Activated gamma-delta T cell treated with anti-CD3 and anti-CD28 coated beads, Interleukin-2, amount 50 U/mL, for 16 hours (primary cell): ENCODE measurements at regions not wholly inside any gene's neighbourhood (a gene's known extent, or its start where the extent isn't known, plus 50 kb on each side); places are given as distances from the start of the nearest gene placed in this dataset.

ENCODE experiments used
- DNase-seq: peaks from one replicate; pipeline ENCODE4 v3.0.0-alpha.2; 2020; ENCODE audit warnings: low read depth

DNA sequence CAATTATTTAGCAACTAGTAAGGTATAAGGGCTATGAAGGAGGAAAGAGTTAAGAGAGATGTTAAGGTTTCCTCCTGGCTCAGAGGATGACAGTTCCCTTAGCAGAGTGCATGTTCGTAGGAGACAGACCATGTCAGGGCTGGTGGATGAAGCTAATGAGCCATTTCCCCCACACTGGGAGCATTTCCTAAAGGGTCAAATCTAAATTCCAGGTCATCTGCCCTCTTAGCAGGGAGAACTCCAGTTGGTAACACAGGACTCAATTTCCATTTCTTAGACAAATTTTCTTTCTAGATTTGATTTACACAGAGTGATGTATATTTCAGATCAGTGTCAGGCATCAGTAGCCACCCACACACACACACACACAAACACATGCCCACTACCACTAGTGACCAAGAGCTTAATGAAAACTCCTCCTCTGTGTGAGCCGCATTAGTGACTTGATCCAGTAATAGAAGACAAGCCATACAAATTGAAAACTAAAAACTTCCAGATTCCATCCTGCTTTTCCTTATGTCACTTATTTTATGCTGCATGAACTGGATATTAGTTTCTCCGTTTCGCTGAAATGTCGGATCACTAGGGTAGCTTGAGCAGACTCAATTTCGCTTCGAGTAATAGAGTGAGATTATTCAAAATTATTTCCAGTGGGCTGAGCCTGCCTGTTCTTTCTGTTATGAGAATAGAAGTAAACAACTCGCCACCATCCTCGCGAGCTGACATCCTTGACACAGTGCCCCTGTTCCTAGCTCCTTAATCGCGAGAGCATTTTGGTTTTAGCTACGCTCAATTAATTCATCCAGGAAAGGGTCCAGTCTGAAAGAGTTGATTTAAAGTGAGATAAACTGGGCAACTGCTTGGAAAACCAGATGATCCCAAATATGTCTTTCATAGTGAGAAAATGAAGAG is 582.6 kb downstream of the SOX6 start:
- no peak for DNase-seq

GRCh38 chr11:15774388-15774939 is 581.9 kb downstream of the SOX6 start:
- no peak for DNase-seq

DNA sequence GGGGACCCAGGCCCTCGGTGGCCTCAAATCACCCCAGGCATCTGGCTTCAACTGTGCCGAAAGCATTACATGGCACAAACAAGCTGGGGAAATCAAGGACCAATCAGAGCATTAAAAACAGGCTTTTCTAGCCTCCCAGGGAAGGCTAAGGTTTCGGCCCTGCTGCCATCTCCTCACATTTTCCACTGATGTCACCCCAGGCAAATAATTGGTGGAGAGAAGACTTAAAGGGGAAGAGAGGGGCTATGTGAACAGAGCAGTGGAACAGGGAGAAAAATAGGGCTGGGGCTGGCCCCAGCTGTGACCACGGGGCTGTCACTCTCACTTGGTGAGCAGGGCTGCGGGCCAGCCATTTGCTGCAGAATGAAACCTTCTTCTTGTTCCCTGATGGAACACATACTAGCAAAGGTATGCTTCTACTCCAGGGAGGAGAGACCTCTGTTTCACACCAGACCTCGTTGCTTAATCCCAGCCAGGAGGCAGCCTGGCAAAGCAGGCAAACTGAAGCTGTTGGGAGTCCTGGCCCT is 581.3 kb downstream of the SOX6 start:
- DNase-seq, result no peak

DNA sequence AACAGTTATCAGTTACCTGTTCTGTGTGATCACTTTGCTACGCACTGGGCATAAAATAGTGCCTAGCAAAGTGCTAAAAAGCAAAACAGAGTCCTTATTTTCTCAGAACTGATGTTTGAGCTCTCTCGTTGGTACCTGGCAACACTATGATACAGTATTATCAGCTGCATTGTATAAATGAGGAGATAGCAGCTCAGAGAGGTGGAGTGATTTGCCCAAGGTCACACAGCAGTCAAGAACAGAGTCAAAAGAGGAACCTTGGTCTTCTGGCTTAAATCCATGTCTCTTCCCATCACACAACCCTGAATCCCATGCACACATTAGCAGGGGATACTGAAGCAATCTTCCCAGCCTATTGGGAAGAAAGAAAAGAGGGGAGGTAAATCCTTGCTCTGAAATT is 580.5 kb downstream of the SOX6 start:
- DNase-seq, result no peak

GRCh38 chr11:15776366-15776765 is 580.0 kb downstream of the SOX6 start:
- DNase-seq, result no peak

DNA sequence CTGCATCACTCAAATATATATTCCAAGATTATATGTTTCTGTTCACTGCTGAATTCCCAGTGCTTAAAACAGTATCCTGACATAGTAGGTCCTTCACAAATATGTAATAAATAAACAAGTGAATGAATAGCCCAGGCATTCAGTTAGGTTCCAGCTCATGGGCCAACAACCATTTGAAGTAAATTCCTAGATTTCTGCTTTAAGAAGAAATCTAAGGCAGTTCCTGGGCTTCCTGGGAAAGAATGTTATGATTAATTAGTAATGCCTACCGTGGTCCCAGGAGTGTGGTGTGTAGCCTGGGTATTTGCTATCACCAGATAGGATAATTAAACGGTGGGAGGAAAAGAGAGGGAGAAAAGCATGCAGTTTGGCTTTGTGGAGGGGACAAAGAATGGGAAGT is 576.8 kb downstream of the SOX6 start:
- DNase-seq, result no peak

GRCh38 chr11:15780382-15780781 is 576.0 kb downstream of the SOX6 start:
- no peak for DNase-seq

DNA sequence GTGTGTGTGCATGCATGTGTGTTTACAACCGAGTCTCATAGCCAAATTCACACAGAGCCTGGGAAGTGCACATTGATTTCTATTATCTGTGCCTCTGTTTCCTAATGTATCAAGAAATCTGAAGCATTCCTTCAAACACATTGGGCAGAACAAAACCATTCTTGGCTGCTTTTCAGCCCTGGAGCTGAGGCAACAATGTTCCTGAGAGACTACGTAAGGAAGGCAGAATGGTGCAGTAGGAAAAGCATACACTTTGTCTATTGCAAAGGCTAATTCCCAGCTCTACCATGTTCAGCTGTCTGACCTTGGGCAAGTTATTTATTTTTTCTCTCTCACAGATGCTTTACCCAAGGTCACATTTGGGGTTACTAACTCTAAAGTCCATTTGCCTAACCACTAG is 575.5 kb downstream of the SOX6 start:
- DNase-seq, result no peak

DNA sequence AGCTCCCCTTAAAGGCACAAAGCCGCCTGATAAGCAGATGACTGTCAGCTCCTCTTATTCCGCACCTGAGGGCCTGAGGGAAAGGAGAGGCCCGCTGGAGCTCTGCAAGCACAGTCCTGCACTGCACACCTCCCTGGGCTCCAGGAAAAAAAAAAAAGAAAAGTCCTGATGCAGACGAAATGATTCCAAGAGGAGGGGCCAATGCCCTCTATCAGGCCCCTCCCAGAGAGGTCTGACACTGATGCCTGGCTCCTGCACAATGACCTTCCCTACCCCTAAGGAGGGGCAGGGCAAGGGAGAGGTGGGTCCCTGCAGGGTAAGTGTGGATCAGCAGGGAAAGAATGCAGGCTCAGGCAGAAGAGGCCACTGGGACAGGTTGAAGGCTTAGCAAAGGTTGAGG is 572.7 kb downstream of the SOX6 start:
- DNase-seq, result no peak

GRCh38 chr11:15793043-15793996 is 563.0 kb downstream of the SOX6 start:
- DNase-seq, result no peak

GRCh38 chr11:15794361-15795150 is 561.8 kb downstream of the SOX6 start:
- no peak for DNase-seq

DNA sequence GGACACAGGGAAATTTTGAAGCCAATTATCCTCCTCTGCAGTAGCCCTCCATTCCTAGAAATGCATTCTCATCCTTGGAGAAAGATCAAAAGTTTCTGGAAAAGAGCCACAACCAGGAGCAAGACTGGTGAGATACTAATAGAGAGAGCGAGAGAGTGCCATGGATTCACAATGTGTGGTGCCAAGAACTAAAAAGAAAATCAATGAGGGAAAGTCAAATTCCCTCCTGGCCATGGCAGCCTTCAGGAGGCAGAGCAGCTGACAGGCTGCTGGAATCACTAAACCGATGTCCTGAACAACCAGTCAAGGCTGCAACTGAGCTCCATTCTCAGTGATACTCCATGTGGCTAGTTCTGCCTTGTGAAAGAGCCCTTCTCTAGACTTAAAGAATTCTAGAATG is 561.0 kb downstream of the SOX6 start:
- no peak for DNase-seq

DNA sequence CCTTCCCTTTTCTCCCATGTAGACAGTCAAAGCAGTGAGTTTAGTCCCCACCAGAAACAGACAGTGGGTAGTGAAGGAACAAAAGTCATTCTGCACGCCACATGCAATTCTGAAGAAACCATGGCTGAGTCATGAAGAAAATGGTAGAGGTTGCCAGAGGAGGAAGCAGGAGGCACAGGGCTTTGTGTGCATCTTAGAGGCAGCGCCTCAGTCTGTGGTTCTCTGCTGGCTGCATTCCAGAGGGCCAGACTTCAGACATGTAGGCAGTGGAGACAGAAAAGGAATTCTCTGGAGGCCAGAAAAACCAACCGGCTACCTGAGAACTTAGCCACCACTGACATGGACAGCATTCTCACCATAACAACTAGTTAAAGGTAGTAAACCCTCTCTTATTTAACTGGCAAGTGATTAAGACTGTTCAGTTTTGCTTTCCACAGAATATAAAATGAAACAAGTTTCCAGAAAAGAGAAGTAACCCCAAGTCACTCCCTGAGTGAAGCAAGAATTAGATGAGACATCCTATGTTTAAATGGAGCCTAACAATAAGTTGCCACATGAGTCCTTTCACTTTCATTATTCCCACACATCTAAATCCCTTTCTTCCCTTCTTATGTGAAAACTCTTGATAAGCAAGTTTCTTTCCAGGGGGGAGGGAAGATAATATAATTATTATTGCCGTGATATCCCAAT is 556.1 kb downstream of the SOX6 start:
- DNase-seq, result no peak

- DNase-seq, result no peak
Measured at GRCh38 chr11:15801126-15801525, 555.2 kb downstream of the SOX6 start.

GRCh38 chr11:15801616-15802015 is 554.7 kb downstream of the SOX6 start:
- DNase-seq, result no peak

DNA sequence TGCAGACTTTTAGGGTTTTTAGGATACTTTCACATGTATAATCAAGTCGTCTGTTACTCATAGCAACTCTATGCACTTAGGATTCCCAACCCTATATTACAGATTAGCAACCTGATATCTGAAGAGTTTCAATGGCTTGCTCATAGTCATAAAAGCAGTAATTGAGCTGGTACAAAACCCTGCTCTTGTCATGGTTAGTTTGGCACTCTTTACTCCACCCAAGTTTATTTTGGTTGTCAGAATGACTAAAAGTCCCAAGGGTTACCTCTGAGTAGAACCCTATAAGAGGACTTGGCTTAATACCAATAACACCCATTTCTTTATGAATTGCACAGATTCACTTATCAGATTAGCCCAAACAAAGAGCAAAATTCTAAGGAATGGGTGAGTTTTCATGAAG is 550.6 kb downstream of the SOX6 start:
- DNase-seq, result no peak

DNA sequence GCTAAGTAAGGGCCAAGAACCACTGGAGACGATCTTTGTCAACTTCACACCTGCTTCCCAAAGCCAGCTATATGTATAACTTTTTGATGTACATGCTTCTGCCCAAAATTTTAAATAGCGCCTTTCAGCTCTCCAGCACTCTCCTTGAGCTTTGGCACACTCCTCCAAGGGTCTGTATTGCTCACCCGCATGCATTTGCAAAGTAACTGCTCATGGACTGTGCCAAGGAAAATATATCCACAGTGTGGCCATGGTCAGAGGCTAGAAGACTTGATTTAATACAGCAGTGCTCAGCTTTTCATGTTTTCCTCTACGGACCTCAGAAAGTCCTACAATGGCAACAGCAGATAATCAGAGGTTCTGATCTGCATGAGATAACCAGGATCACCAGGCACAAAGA is 550.1 kb downstream of the SOX6 start:
- DNase-seq, result no peak

GRCh38 chr11:15807827-15808226 is 548.5 kb downstream of the SOX6 start:
- no peak for DNase-seq

- no peak for DNase-seq
Measured at GRCh38 chr11:15810082-15810481, 546.3 kb downstream of the SOX6 start.

DNA sequence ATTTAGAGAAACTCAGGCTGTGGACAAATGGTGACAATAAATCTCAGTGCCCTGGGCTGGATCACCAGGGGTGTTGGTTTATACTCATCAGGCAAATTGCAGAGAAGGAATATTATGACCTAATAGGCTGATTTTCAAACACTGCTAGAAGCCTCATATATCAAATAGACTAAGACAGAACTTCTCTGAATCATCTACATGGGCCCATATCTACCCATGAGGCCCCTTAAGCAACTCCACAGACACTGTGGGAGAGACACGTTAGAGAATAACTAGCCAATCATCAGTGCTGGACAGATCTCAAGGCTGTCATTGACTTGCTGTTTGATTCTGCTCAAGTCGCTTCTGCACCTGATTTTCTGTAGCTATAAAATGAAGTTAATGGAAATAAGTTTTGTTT is 545.8 kb downstream of the SOX6 start:
- DNase-seq, result no peak
